ENCODE measurements at regions not wholly inside any gene's neighbourhood (a gene's known extent, or its start where the extent isn't known, plus 50 kb on each side); places are given as distances from the start of the nearest gene placed in this dataset.

DNA sequence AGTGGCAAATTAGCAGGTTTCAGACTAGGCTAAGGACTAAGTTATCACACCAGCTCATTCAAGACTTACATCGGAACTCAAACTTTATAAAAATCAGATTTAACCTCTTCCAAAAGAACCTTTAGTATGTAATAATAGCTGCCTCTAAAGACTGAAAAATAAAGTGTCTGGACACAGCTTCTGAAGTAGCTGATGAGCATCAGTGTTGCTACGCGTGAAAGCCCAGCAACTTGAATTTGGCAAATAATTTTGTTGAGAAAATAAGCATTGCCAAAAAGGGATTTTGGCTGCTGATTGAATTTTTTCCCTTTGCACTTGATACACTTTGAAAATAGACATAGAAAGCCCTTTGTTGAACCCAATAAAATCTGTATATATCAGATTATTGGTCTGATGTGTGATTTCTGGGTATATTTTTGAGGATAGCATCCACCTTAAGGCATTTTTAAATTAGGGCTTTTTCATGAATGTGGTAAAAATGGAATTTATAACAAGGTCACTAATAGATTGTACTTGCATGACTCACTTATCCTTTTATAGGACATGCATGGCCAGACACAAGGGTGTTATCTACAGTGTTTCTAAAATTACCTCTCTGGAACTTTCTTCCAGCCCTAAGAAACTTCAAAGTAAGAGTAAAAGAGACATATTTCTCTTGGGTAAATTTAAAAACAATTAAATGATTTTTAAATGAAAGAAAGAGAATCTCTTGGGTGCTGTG is 350.4 kb downstream of the TENT5A start:
- TF ChIP-seq, protein P1, sequence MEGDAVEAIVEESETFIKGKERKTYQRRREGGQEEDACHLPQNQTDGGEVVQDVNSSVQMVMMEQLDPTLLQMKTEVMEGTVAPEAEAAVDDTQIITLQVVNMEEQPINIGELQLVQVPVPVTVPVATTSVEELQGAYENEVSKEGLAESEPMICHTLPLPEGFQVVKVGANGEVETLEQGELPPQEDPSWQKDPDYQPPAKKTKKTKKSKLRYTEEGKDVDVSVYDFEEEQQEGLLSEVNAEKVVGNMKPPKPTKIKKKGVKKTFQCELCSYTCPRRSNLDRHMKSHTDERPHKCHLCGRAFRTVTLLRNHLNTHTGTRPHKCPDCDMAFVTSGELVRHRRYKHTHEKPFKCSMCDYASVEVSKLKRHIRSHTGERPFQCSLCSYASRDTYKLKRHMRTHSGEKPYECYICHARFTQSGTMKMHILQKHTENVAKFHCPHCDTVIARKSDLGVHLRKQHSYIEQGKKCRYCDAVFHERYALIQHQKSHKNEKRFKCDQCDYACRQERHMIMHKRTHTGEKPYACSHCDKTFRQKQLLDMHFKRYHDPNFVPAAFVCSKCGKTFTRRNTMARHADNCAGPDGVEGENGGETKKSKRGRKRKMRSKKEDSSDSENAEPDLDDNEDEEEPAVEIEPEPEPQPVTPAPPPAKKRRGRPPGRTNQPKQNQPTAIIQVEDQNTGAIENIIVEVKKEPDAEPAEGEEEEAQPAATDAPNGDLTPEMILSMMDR (conservative IDR thresholded peaks at IDR 0.05): no peak
- no peak for TF ChIP-seq ZFX (IDR thresholded peaks at IDR 0.05)
